ENCODE measurements at regions not wholly inside any gene's neighbourhood (a gene's known extent, or its start where the extent isn't known, plus 50 kb on each side); places are given as distances from the start of the nearest gene placed in this dataset.

DNA sequence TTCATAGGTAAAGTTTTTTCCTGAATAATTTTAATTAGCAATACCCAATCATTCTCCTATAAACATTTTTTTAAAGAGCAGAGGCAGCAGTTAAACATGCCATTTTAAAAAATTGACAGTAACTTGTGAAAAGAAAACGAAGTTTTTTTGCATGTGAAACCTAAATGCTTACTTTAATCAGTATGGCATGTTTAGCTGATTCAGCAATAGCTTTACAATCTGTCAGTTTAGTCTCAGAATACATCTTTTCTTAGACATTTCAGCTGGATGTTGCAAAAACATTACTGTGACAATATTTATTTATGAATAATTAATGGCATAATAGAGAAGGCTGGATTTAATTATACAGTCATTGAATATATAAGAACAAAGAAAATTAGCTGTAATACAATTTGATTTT lies 1132.4 kb upstream of the ADGRL2 start:
- TF ChIP-seq, protein P1, sequence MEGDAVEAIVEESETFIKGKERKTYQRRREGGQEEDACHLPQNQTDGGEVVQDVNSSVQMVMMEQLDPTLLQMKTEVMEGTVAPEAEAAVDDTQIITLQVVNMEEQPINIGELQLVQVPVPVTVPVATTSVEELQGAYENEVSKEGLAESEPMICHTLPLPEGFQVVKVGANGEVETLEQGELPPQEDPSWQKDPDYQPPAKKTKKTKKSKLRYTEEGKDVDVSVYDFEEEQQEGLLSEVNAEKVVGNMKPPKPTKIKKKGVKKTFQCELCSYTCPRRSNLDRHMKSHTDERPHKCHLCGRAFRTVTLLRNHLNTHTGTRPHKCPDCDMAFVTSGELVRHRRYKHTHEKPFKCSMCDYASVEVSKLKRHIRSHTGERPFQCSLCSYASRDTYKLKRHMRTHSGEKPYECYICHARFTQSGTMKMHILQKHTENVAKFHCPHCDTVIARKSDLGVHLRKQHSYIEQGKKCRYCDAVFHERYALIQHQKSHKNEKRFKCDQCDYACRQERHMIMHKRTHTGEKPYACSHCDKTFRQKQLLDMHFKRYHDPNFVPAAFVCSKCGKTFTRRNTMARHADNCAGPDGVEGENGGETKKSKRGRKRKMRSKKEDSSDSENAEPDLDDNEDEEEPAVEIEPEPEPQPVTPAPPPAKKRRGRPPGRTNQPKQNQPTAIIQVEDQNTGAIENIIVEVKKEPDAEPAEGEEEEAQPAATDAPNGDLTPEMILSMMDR (conservative IDR thresholded peaks at IDR 0.05; ENCODE audit: low read depth, low read length) = no peak
- TF ChIP-seq EZH2 (IDR thresholded peaks at IDR 0.05; ENCODE audit: borderline replicate concordance, low read depth, low read length, poor library complexity, severe bottlenecking) = no peak

All from A673 (cell line).